ENCODE measurements at regions not wholly inside any gene's neighbourhood (a gene's known extent, or its start where the extent isn't known, plus 50 kb on each side); places are given as distances from the start of the nearest gene placed in this dataset.
"Not testable (repeated sequence)": the region's sequence is repeated elsewhere in the genome, so short reads cannot be mapped to it uniquely, and the experiment has no call there.

DNA sequence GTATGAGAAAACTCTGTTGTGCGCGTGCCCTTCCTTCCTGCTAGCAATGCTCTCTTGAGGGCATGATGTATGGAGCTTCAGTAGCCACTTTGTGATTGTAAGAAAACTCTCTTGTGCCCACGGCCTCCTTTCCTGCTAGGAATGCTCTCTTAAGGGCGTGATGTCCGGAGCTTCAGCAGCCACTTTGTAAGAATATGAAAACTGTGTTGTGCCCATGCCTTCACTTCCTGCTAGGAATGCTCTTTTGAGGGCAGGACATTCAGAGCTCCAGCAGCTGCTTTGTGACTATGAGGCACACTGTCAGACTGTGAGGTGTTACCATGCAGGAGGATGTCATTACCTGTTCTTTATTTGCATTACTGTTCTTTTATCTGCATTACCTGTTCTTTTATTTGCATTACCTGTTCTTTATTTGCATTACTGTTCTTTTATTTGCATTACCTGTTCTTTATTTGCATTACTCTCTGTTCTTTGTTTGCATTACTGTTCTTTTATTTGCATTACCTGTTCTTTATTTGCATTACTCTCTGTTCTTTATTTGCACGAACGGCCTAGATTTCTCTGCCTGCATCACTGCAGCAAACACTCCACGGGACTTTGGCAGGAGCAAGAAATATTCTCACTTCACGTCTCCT, 166.7 kb downstream of the CRLF2 start:
- H3K9me3 ChIP-seq = peaks cover 23 to 24% of the 10 kb centered on the region in 2 donors
- no peak overlapping the region for H3K4me3 ChIP-seq
- no peak for DNase-seq (ENCODE audit: low spot score in 2 of 2)

DNA sequence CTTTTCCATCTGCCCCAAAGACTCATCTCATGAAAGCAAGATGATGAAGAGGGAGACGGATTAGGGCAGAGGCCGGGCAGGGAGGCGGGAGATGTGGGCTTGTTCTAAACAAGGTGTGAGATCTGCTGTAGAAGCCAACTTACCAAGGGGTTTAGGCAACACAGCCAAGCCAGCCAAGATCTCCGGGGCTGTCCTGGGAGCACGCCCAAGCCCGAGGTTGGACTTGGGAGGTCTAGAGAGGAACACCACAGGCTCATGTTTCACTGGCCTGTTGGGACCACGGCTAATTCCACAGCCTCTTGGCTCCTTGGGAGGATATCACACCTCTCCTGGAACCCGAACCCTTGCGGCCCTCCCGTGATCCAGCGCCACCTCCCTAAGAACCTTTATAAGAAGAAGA, 171.4 kb downstream of the CRLF2 start:
- intact Hi-C loops (cut with DNase I; ENCODE audit: low total_unique reads) = no loop called here
- Histone ChIP-seq H3K36me3 (no peaks in the 10 kb centered on the region), H3K27ac (no peak overlapping the region), H3K27me3 (no peaks in the 10 kb centered on the region), H3K9me3 (peaks cover 36 to 39% of the 10 kb centered on the region in 2 donors), H3K4me1 (no peaks in the 10 kb centered on the region), H3K4me3 (no peak overlapping the region)
- no peak for DNase-seq (ENCODE audit: low spot score in 2 of 2)
- TF ChIP-seq POLR2AphosphoS5 (IDR thresholded peaks at IDR 0.05) = no peak

More for the DNA sequence above, 166.7 kb downstream of the CRLF2 start:
- no peak for TF ChIP-seq POLR2A (IDR thresholded peaks at IDR 0.05)
- no peak for TF ChIP-seq POLR2AphosphoS5 (IDR thresholded peaks at IDR 0.05)
- TF ChIP-seq, protein P1, sequence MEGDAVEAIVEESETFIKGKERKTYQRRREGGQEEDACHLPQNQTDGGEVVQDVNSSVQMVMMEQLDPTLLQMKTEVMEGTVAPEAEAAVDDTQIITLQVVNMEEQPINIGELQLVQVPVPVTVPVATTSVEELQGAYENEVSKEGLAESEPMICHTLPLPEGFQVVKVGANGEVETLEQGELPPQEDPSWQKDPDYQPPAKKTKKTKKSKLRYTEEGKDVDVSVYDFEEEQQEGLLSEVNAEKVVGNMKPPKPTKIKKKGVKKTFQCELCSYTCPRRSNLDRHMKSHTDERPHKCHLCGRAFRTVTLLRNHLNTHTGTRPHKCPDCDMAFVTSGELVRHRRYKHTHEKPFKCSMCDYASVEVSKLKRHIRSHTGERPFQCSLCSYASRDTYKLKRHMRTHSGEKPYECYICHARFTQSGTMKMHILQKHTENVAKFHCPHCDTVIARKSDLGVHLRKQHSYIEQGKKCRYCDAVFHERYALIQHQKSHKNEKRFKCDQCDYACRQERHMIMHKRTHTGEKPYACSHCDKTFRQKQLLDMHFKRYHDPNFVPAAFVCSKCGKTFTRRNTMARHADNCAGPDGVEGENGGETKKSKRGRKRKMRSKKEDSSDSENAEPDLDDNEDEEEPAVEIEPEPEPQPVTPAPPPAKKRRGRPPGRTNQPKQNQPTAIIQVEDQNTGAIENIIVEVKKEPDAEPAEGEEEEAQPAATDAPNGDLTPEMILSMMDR (IDR thresholded peaks at IDR 0.05) = no peak
- Histone ChIP-seq H3K36me3 (no peaks in the 10 kb centered on the region), H3K4me1 (no peaks in the 10 kb centered on the region), H3K27me3 (no peaks in the 10 kb centered on the region), H3K27ac (no peak overlapping the region)
- intact Hi-C loops (cut with DNase I; ENCODE audit: low total_unique reads) = no loop called here

DNA sequence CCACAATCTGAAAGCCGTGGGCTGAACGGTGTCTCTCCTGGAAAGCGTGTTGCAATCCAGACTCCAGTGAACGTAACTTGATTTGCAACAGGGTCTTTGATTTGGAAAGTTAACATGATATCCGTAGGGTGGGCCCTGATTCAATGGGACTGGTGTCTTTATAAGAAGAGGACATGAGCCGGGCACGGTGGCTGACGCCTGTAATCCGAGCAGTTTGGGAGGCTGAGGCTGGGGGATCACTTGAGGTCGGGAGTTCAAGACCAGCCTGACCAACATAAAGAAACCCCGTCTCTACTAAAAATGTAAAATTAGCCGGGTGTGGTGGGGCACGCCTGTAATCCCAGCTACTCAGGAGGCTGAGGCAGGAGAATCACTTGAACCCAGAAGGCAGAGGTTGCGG, 176.5 kb downstream of the CRLF2 start:
- H3K4me3 ChIP-seq; H3K36me3 ChIP-seq; H3K27me3 ChIP-seq; DNase-seq (ENCODE audit: low spot score in 2 of 2); H3K4me1 ChIP-seq; H3K27ac ChIP-seq; intact Hi-C loops (cut with DNase I; ENCODE audit: low total_unique reads): not testable (repeated sequence)
- peaks cover 25 to 26% of the 10 kb centered on the region in 2 donors for H3K9me3 ChIP-seq

DNA sequence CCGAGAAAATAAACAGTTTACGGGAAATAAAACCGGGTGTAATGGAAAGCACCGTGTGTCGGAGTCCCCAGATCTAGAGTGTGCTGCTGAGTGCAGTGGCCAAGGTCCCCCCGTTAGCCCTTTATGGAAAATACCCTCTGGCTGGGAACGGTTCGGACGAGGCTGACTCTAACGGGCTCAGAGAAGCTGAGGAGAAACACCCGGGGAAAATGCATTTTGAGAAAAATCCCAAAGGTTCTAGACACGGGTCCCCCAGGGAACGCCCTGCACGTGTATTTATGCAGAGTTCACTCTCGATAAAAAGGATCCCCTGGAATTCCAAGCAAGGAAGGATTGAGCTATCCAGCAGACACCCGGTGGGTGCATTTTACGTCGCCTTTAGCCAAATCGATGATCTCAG, 177.2 kb downstream of the CRLF2 start:
- no peak overlapping the region for H3K27ac ChIP-seq
- no peak overlapping the region for H3K4me3 ChIP-seq
- TF ChIP-seq, protein P1 (IDR thresholded peaks at IDR 0.05) = no peak
- no peak for TF ChIP-seq POLR2A (IDR thresholded peaks at IDR 0.05)
- no peak for TF ChIP-seq POLR2AphosphoS5 (IDR thresholded peaks at IDR 0.05)
- H3K36me3 ChIP-seq = no peaks in the 10 kb centered on the region
- intact Hi-C loops (cut with DNase I; ENCODE audit: low total_unique reads) = no loop called here
- H3K9me3 ChIP-seq = peaks cover 25 to 26% of the 10 kb centered on the region in 2 donors
- H3K27me3 ChIP-seq = no peaks in the 10 kb centered on the region
- no peak for DNase-seq (ENCODE audit: low spot score in 2 of 2)
- no peaks in the 10 kb centered on the region for H3K4me1 ChIP-seq

DNA sequence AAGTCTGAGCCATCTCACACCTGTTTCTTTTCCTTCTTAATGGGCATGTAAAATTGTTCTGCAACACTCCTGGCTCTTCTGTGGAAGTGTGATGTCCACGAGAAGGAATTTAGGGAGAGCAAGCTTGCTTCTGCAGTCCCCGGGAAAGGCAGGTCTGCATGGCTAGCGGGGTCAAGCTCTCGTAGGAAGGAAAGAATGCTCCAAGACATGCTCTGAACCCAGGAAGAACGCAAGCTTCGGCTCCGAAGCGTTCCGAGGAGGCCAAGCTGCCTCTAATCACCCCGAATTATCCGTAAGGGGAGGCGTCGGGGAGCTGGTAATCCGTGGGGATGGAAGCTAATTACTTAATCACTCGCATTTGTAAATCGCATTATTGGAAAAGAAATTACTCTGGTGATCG, 177.7 kb downstream of the CRLF2 start:
- TF ChIP-seq POLR2AphosphoS5 (IDR thresholded peaks at IDR 0.05) (no peak), POLR2A (IDR thresholded peaks at IDR 0.05) (no peak)
- TF ChIP-seq, protein P1 (IDR thresholded peaks at IDR 0.05) = no peak
- Histone ChIP-seq H3K4me3 (no peak overlapping the region), H3K9me3 (peaks cover 22 to 23% of the 10 kb centered on the region in 2 donors), H3K4me1 (no peaks in the 10 kb centered on the region), H3K27me3 (no peaks in the 10 kb centered on the region), H3K36me3 (no peaks in the 10 kb centered on the region), H3K27ac (no peak overlapping the region)
- DNase-seq (ENCODE audit: low spot score in 2 of 2) = no peak
- intact Hi-C loops (cut with DNase I; ENCODE audit: low total_unique reads) = no loop called here

DNA sequence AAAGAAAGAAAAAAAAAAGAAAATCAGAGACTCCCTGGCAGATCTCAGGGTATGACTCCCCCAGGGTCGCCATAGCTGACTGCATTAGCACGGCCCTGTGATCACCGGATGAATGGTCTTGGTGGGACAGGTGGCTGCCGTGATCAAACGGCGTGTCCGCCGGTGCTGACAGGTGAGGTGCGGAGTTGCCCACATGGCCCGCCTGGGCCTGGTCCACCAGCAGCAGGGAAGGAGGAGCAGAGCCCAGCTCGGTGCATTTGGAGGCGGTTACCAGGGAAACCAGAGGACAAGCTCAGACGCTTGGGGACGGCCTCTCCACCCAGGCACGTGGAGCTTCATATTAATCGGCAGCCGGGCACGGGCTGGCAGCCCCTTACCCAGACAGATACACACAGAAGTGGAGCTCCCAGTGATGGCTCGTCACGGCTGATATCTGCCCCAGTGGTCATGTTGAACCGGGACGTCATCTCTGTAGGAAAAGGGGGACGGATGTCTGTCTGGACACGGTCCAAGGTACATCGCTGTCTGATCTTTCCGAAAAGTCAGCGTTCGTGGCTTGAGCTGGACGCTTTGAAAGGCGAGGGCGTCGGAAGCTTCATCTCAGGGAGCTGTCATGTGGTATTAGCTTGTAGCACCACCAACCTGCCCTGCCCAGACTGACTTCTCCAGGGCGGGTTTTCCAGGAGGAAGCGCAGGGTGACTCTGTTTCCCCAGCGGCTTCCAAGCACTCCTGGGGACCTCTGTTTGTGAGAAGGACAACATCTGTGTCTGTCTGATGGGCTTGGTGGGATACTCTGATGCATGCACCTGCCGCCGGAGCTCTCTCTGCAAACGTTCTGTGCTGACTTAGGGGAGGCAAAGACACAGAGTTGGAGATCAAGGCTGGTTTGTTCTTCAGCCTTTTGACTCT, 180.7 kb downstream of the CRLF2 start:
- Histone ChIP-seq H3K4me3 (no peak overlapping the region), H3K9me3 (peaks cover 4 to 10% of the 10 kb centered on the region in 2 donors), H3K27ac (no peak overlapping the region), H3K27me3 (peaks cover 0 to 3% of the 10 kb centered on the region in 2 donors), H3K4me1 (no peaks in the 10 kb centered on the region), H3K36me3 (no peaks in the 10 kb centered on the region)
- TF ChIP-seq, protein P1 (IDR thresholded peaks at IDR 0.05) = no peak
- no peak for TF ChIP-seq POLR2AphosphoS5 (IDR thresholded peaks at IDR 0.05)
- TF ChIP-seq POLR2A (IDR thresholded peaks at IDR 0.05) = no peak
- no peak for DNase-seq (ENCODE audit: low spot score in 2 of 2)
- intact Hi-C loops (cut with DNase I; ENCODE audit: low total_unique reads) = no loop called here

All from breast epithelium (tissue), 4 donors.